ENCODE measurements at regions not wholly inside any gene's neighbourhood (a gene's known extent, or its start where the extent isn't known, plus 50 kb on each side); places are given as distances from the start of the nearest gene placed in this dataset.

- dilution Hi-C loops (cut with HindIII; ENCODE audit: low sequenced_read_pairs, unreplicated experiment) = no loop called here
- no peak overlapping the region for H3K56ac ChIP-seq (ENCODE audit: extremely low read depth, insufficient read depth, low read length)
- no peak overlapping the region for H3K4me3 ChIP-seq (ENCODE audit: insufficient read depth, low read depth, low read length)
- H3K27ac ChIP-seq (ENCODE audit: insufficient read depth, low read length) = no peak overlapping the region
- H2BK5ac ChIP-seq (ENCODE audit: low read depth, low read length, poor library complexity, severe bottlenecking) = no peak overlapping the region
- DNase-seq (no peak), ATAC-seq (ENCODE audit: low read depth) (no peak)
- intact Hi-C loops (cut with micrococcal nuclease) = no loop called here
- POLR2A ChIA-PET (ENCODE audit: unreplicated experiment) = no interaction called here
- no peak overlapping the region for H3K4me2 ChIP-seq (ENCODE audit: low read depth, low read length)
- H3K36me3 ChIP-seq (ENCODE audit: control insufficient read depth, insufficient read depth, low read length) = no peaks in the 10 kb centered on the region
- H4K8ac ChIP-seq (ENCODE audit: low read depth in 2 of 2, low read length in 2 of 2) = no peak overlapping the region
- no peak overlapping the region for H3K18ac ChIP-seq (ENCODE audit: low read depth, low read length)
- TF ChIP-seq MAFK (IDR thresholded peaks at IDR 0.05; ENCODE audit: low read depth, low read length) (no peak), POLR2A (IDR thresholded peaks at IDR 0.05; ENCODE audit: low read depth, low read length) (no peak), CHD1 (IDR thresholded peaks at IDR 0.05; ENCODE audit: low read depth, low read length) (no peak), RCOR1 (IDR thresholded peaks at IDR 0.05; ENCODE audit: insufficient replicate concordance, low read length) (no peak), MAZ (IDR thresholded peaks at IDR 0.05; ENCODE audit: borderline replicate concordance, low read depth, low read length) (no peak), CEBPB (IDR thresholded peaks at IDR 0.05; ENCODE audit: low read depth, low read length) (no peak), SMC3 (IDR thresholded peaks at IDR 0.05; ENCODE audit: low read depth, low read length) (no peak), NFE2L2 (IDR thresholded peaks at IDR 0.05; ENCODE audit: low read depth, low read length) (no peak), FOS (IDR thresholded peaks at IDR 0.05; ENCODE audit: low read depth, low read length) (no peak)
- TF ChIP-seq, protein P1, sequence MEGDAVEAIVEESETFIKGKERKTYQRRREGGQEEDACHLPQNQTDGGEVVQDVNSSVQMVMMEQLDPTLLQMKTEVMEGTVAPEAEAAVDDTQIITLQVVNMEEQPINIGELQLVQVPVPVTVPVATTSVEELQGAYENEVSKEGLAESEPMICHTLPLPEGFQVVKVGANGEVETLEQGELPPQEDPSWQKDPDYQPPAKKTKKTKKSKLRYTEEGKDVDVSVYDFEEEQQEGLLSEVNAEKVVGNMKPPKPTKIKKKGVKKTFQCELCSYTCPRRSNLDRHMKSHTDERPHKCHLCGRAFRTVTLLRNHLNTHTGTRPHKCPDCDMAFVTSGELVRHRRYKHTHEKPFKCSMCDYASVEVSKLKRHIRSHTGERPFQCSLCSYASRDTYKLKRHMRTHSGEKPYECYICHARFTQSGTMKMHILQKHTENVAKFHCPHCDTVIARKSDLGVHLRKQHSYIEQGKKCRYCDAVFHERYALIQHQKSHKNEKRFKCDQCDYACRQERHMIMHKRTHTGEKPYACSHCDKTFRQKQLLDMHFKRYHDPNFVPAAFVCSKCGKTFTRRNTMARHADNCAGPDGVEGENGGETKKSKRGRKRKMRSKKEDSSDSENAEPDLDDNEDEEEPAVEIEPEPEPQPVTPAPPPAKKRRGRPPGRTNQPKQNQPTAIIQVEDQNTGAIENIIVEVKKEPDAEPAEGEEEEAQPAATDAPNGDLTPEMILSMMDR (conservative IDR thresholded peaks at IDR 0.05; ENCODE audit: low read depth, low read length) = no peak
- TF ChIP-seq, protein P2, sequence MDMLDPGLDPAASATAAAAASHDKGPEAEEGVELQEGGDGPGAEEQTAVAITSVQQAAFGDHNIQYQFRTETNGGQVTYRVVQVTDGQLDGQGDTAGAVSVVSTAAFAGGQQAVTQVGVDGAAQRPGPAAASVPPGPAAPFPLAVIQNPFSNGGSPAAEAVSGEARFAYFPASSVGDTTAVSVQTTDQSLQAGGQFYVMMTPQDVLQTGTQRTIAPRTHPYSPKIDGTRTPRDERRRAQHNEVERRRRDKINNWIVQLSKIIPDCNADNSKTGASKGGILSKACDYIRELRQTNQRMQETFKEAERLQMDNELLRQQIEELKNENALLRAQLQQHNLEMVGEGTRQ (IDR thresholded peaks at IDR 0.05; ENCODE audit: low read depth, low read length) = no peak
- H3K79me1 ChIP-seq (ENCODE audit: low read depth in 1 of 2, low read length in 2 of 2) = no peaks in the 10 kb centered on the region
- no peak overlapping the region for H3K23ac ChIP-seq (ENCODE audit: low read depth, low read length)
- H2BK20ac ChIP-seq (ENCODE audit: low read depth, low read length) = no peak overlapping the region
- H2AFZ ChIP-seq (replicated peaks; ENCODE audit: low read length, poor library complexity) = no peak overlapping the region
- H2BK120ac ChIP-seq (ENCODE audit: low read depth, low read length) = no peak overlapping the region
- no peaks in the 10 kb centered on the region for H3K4me1 ChIP-seq (ENCODE audit: control insufficient read depth, insufficient read depth, low read length)
- H4K91ac ChIP-seq (ENCODE audit: insufficient read depth, low read depth, low read length) = no peak overlapping the region
- H3K9me1 ChIP-seq (ENCODE audit: insufficient read depth, low read length) = no peaks in the 10 kb centered on the region
- no peak overlapping the region for H2AK9ac ChIP-seq (replicated peaks; ENCODE audit: low read depth, low read length, poor library complexity)
- H2AK5ac ChIP-seq (ENCODE audit: low read depth, low read length) = no peak overlapping the region
- H4K20me1 ChIP-seq (ENCODE audit: insufficient read depth, low read length) = no peaks in the 10 kb centered on the region
- H2BK15ac ChIP-seq (ENCODE audit: low read depth, low read length) = no peak overlapping the region
- H3K14ac ChIP-seq (replicated peaks; ENCODE audit: low read depth, low read length) = no peak overlapping the region
- no CpG with 5 or more reads among the region's 1 CpG for WGBS, 2 experiments (ENCODE audit: extremely low coverage in 2 of 2, insufficient read length in 1 of 2)
- no TSS peak for BruUV-seq (replicated peaks)
- H3K9ac ChIP-seq (ENCODE audit: low read depth, low read length) = no peak overlapping the region
- no peaks in the 10 kb centered on the region for H3K9me3 ChIP-seq (ENCODE audit: control insufficient read depth, insufficient read depth, low read length)
- H3K4ac ChIP-seq (ENCODE audit: low read depth, low read length) = no peak overlapping the region
- no peak overlapping the region for H4K5ac ChIP-seq (ENCODE audit: low read depth, low read length)
- no peaks in the 10 kb centered on the region for H3K27me3 ChIP-seq (ENCODE audit: control insufficient read depth, insufficient read depth, low read length)
- in situ Hi-C loops (cut with MboI; ENCODE audit: low sequenced_read_pairs) = no loop called here
- CTCF ChIA-PET = no interaction called here
These were observed 2127.1 kb upstream of the PCDH20 start for GRCh38 chr13:63542770-63543169.
